ENCODE measurements at regions not wholly inside any gene's neighbourhood (a gene's known extent, or its start where the extent isn't known, plus 50 kb on each side); places are given as distances from the start of the nearest gene placed in this dataset.
"Not testable (repeated sequence)": the region's sequence is repeated elsewhere in the genome, so short reads cannot be mapped to it uniquely, and the experiment has no call there.

GRCh38 chr4:3586596-3586995 lies 54.4 kb upstream of the LRPAP1 start:
- DNase-seq; H3K27ac Mint-ChIP-seq (ENCODE audit: unreplicated experiment); H3K27me3 ChIP-seq (replicated peaks; ENCODE audit: control insufficient read depth, insufficient read depth, low read length); H3K4me1 ChIP-seq; H3K36me3 ChIP-seq (ENCODE audit: control insufficient read depth, insufficient read depth, low read length); H3K27me3 Mint-ChIP-seq (ENCODE audit: insufficient read depth, unreplicated experiment); CTCF ChIA-PET; H3K36me3 Mint-ChIP-seq (ENCODE audit: insufficient read depth, unreplicated experiment); H3K4me1 Mint-ChIP-seq (ENCODE audit: low read depth, unreplicated experiment); intact Hi-C loops (cut with micrococcal nuclease; ENCODE audit: unreplicated experiment); POLR2A ChIA-PET; H3K9me3 Mint-ChIP-seq (ENCODE audit: unreplicated experiment); H3K4me3 Mint-ChIP-seq (ENCODE audit: unreplicated experiment); H3K4me3 ChIP-seq (ENCODE audit: low read depth, low read length); BruUV-seq (replicated peaks); H3K9me3 ChIP-seq: not testable (repeated sequence)

- H3K36me3 Mint-ChIP-seq (ENCODE audit: insufficient read depth, unreplicated experiment); H3K4me3 Mint-ChIP-seq (ENCODE audit: unreplicated experiment); POLR2A ChIA-PET; H3K27me3 Mint-ChIP-seq (ENCODE audit: insufficient read depth, unreplicated experiment); H3K9me3 Mint-ChIP-seq (ENCODE audit: unreplicated experiment); H3K27ac Mint-ChIP-seq (ENCODE audit: unreplicated experiment); H3K36me3 ChIP-seq (ENCODE audit: control insufficient read depth, insufficient read depth, low read length); H3K4me3 ChIP-seq (ENCODE audit: low read depth, low read length); BruUV-seq (replicated peaks); DNase-seq; CTCF ChIA-PET; H3K4me1 ChIP-seq; H3K9me3 ChIP-seq; H3K4me1 Mint-ChIP-seq (ENCODE audit: low read depth, unreplicated experiment); H3K27me3 ChIP-seq (replicated peaks; ENCODE audit: control insufficient read depth, insufficient read depth, low read length); intact Hi-C loops (cut with micrococcal nuclease; ENCODE audit: unreplicated experiment): not testable (repeated sequence)
Observed at GRCh38 chr4:3585567-3585966, 53.3 kb upstream of the LRPAP1 start.

- TF ChIP-seq, protein P1, sequence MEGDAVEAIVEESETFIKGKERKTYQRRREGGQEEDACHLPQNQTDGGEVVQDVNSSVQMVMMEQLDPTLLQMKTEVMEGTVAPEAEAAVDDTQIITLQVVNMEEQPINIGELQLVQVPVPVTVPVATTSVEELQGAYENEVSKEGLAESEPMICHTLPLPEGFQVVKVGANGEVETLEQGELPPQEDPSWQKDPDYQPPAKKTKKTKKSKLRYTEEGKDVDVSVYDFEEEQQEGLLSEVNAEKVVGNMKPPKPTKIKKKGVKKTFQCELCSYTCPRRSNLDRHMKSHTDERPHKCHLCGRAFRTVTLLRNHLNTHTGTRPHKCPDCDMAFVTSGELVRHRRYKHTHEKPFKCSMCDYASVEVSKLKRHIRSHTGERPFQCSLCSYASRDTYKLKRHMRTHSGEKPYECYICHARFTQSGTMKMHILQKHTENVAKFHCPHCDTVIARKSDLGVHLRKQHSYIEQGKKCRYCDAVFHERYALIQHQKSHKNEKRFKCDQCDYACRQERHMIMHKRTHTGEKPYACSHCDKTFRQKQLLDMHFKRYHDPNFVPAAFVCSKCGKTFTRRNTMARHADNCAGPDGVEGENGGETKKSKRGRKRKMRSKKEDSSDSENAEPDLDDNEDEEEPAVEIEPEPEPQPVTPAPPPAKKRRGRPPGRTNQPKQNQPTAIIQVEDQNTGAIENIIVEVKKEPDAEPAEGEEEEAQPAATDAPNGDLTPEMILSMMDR (IDR thresholded peaks at IDR 0.05; ENCODE audit: insufficient read depth in 1 of 2, low read depth in 1 of 2, low read length in 1 of 2, severe bottlenecking in 1 of 2, unreplicated experiment in 1 of 2) = no peak
- H3K27me3 Mint-ChIP-seq (ENCODE audit: insufficient read depth, unreplicated experiment) = peaks cover 13% of the 10 kb centered on the region
- H3K36me3 ChIP-seq (ENCODE audit: control insufficient read depth, insufficient read depth, low read length) = no peaks in the 10 kb centered on the region
- no peaks in the 10 kb centered on the region for H3K4me1 ChIP-seq
- no peaks in the 10 kb centered on the region for H3K4me1 Mint-ChIP-seq (ENCODE audit: low read depth, unreplicated experiment)
- H3K9me3 ChIP-seq = no peaks in the 10 kb centered on the region
- peaks cover 8% of the 10 kb centered on the region for H3K9me3 Mint-ChIP-seq (ENCODE audit: unreplicated experiment)
- BruUV-seq (replicated peaks) = no TSS peak
- H3K27me3 ChIP-seq (replicated peaks; ENCODE audit: control insufficient read depth, insufficient read depth, low read length) = no peaks in the 10 kb centered on the region
- H3K27ac Mint-ChIP-seq (ENCODE audit: unreplicated experiment) = no peak overlapping the region
- ChIA-PET POLR2A (no interaction called here), CTCF (no interaction called here)
- H3K36me3 Mint-ChIP-seq (ENCODE audit: insufficient read depth, unreplicated experiment) = no peaks in the 10 kb centered on the region
- intact Hi-C loops (cut with micrococcal nuclease; ENCODE audit: unreplicated experiment) = no loop called here
- H3K4me3 Mint-ChIP-seq (ENCODE audit: unreplicated experiment) = no peak overlapping the region
- DNase-seq = no peak
- H3K4me3 ChIP-seq (ENCODE audit: low read depth, low read length) = no peak overlapping the region
Observed at GRCh38 chr4:3582091-3582475, 49.9 kb upstream of the LRPAP1 start.
